Osteoblast (primary cell): ENCODE measurements at regions not wholly inside any gene's neighbourhood (a gene's known extent, or its start where the extent isn't known, plus 50 kb on each side); places are given as distances from the start of the nearest gene placed in this dataset.

Experiments
- DNase-seq: peaks from one replicate; pipeline ENCODE4 v3.0.0; 2011; ENCODE audit warnings: low spot score, mixed read lengths; ENCODE audit not compliant: insufficient read length; ENCODE audit errors: missing footprints
- H2AFZ ChIP-seq: 2 replicates; pipeline ENCODE4 v1.6.0; 2011; ENCODE audit warnings: mild to moderate bottlenecking, low read length
- H3K27ac ChIP-seq: 2 replicates; pipeline ENCODE4 v1.5.1; 2011; ENCODE audit warnings: mild to moderate bottlenecking, low read depth, low read length, moderate library complexity
- H3K27me3 ChIP-seq: 2 replicates; pipeline ENCODE4 v1.6.0; 2012; ENCODE audit warnings: mild to moderate bottlenecking, control low read depth, inconsistent platforms, low read length, moderate library complexity; ENCODE audit not compliant: insufficient read depth
- H3K36me3 ChIP-seq: 2 replicates; pipeline ENCODE4 v1.5.1; 2011; ENCODE audit warnings: mild to moderate bottlenecking, low read length, control low read depth, moderate library complexity; ENCODE audit not compliant: insufficient read depth
- H3K4me1 ChIP-seq: 2 replicates; pipeline ENCODE4 v1.5.1; 2011; ENCODE audit warnings: mild to moderate bottlenecking, low read length, control low read depth, moderate library complexity; ENCODE audit not compliant: insufficient read depth
- H3K4me2 ChIP-seq: 2 replicates; pipeline ENCODE4 v1.6.0; 2011; ENCODE audit warnings: mild to moderate bottlenecking, low read length; ENCODE audit not compliant: insufficient read depth
- H3K4me3 ChIP-seq: fragments of 200-600 bp; sonication (generic); 3 replicates; pipeline ENCODE4 v1.5.1; 2012; ENCODE audit warnings: mild to moderate bottlenecking, low read length, inconsistent platforms; ENCODE audit not compliant: insufficient read depth
- H3K79me2 ChIP-seq: 2 replicates; pipeline ENCODE4 v1.6.0; 2012; ENCODE audit warnings: mild to moderate bottlenecking, low read length, control low read depth, inconsistent platforms; ENCODE audit not compliant: insufficient read depth
- H3K9me3 ChIP-seq: 2 replicates; pipeline ENCODE4 v1.5.1; 2011; ENCODE audit warnings: low read depth, low read length, control low read depth
- H4K20me1 ChIP-seq: 2 replicates; pipeline ENCODE4 v1.6.0; 2012; ENCODE audit warnings: mild to moderate bottlenecking, low read length, control low read depth; ENCODE audit not compliant: insufficient read depth
- TF ChIP-seq, protein P1 (sequence below): IDR thresholded peaks from 2 replicates; pipeline ENCODE4 v1.5.1; 2011; ENCODE audit warnings: mild to moderate bottlenecking, low read depth, low read length, moderate library complexity; ENCODE audit errors: extremely low read depth

DNA sequence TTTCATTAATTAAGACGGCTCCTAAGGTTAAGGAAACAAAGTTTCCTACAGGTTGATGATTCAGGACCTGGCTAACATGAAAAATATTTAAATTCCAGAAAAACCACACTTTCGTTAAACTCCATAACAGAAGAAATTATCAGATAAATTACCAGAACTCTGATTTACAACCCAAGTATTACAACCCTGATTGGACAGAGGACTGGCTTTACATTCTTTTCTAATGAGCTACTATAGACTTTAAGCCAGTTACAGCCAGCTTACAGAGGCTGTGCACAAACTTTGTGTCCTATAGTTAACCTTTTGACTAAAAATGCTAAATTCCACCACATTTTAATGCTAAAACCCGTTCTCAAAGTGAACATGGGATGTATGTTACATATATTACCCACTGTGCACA, 458.6 kb downstream of the KCNJ3 start:
- Histone ChIP-seq H3K9me3 (no peaks in the 10 kb centered on the region), H4K20me1 (no peaks in the 10 kb centered on the region), H3K27me3 (no peaks in the 10 kb centered on the region), H3K27ac (no peak overlapping the region), H2AFZ (no peak overlapping the region), H3K4me1 (no peaks in the 10 kb centered on the region), H3K4me2 (no peak overlapping the region), H3K36me3 (no peaks in the 10 kb centered on the region), H3K79me2 (no peaks in the 10 kb centered on the region), H3K4me3 (no peak overlapping the region)
- DNase-seq = no peak
- TF ChIP-seq, protein P1, sequence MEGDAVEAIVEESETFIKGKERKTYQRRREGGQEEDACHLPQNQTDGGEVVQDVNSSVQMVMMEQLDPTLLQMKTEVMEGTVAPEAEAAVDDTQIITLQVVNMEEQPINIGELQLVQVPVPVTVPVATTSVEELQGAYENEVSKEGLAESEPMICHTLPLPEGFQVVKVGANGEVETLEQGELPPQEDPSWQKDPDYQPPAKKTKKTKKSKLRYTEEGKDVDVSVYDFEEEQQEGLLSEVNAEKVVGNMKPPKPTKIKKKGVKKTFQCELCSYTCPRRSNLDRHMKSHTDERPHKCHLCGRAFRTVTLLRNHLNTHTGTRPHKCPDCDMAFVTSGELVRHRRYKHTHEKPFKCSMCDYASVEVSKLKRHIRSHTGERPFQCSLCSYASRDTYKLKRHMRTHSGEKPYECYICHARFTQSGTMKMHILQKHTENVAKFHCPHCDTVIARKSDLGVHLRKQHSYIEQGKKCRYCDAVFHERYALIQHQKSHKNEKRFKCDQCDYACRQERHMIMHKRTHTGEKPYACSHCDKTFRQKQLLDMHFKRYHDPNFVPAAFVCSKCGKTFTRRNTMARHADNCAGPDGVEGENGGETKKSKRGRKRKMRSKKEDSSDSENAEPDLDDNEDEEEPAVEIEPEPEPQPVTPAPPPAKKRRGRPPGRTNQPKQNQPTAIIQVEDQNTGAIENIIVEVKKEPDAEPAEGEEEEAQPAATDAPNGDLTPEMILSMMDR = no peak

DNA sequence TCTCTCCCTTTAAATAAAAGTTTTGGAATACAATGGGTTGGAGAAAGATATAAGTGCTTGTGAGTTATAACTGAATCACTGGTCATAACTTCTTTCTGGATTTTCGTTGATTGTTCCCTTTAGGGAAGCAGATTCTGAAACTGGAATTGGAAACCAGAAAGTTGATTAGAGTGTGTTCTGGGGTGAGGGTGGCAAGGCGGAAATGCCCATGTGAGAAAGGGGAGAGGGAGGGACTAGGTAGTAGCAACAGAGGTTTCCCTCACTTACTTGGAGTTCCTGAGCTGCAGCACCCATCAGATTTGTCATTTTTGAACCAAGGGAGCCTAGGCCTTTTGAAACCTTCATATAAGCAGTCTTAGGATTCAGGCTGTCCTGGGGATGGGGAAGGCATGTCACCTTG, 453.4 kb downstream of the KCNJ3 start:
- Histone ChIP-seq H3K36me3 (no peaks in the 10 kb centered on the region), H3K4me2 (no peak overlapping the region), H3K27ac (no peak overlapping the region), H3K4me1 (no peaks in the 10 kb centered on the region), H3K4me3 (no peak overlapping the region), H2AFZ (no peak overlapping the region), H4K20me1 (no peaks in the 10 kb centered on the region), H3K9me3 (no peaks in the 10 kb centered on the region), H3K79me2 (no peaks in the 10 kb centered on the region), H3K27me3 (no peaks in the 10 kb centered on the region)
- TF ChIP-seq, protein P1 = no peak
- DNase-seq = no peak

DNA sequence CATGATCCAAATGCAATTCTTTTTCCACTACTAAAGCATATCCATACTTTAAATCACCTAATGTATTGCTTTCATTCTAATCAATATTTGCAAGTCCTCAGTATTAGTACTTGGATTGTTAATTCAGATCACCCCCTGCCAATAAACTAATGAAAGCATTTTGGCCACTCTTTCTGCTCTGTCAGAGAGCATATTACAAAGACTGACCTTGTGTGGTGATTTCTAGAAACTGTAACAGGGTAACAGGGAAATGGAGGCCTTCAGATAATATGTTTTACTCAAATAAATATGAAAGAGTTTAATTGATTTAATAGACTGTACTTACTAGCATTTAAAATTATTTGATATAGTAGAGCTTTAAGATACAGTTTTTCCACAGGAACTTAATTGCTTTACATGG, 453.0 kb downstream of the KCNJ3 start:
- H3K4me1 ChIP-seq = no peaks in the 10 kb centered on the region
- H3K27ac ChIP-seq = no peak overlapping the region
- DNase-seq = no peak
- H3K4me3 ChIP-seq = no peak overlapping the region
- H3K79me2 ChIP-seq = no peaks in the 10 kb centered on the region
- no peak overlapping the region for H2AFZ ChIP-seq
- TF ChIP-seq, protein P1 = no peak
- H3K36me3 ChIP-seq = no peaks in the 10 kb centered on the region
- H3K27me3 ChIP-seq = no peaks in the 10 kb centered on the region
- H4K20me1 ChIP-seq = no peaks in the 10 kb centered on the region
- no peaks in the 10 kb centered on the region for H3K9me3 ChIP-seq
- no peak overlapping the region for H3K4me2 ChIP-seq

DNA sequence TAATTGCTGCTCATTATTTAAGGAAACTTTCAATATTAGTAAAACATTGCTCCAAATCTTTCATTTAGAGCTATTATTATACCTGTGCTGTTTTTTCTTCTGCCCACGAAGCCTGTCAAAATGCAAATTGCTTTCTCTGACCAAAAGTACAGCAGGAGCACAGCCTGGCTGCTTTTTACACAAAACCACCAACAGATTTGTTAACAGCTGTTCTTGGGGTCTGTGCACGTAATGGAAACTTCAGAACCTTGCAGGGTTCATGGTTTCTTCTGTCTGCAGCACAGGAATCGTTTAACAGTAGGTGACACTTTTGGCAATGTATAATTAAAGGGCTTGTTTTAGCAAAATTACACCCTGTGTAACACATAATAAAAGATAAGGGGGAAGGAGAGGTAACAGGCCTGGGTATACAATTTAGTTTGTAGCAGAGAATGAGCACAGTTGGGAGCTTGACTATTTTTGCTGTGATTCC, 447.3 kb downstream of the KCNJ3 start:
- TF ChIP-seq, protein P1 = no peak
- H3K4me1 ChIP-seq = no peaks in the 10 kb centered on the region
- H4K20me1 ChIP-seq = no peaks in the 10 kb centered on the region
- H3K4me3 ChIP-seq = no peak overlapping the region
- no peaks in the 10 kb centered on the region for H3K27me3 ChIP-seq
- H3K4me2 ChIP-seq = no peak overlapping the region
- no peak for DNase-seq
- H3K9me3 ChIP-seq = no peaks in the 10 kb centered on the region
- no peak overlapping the region for H3K27ac ChIP-seq
- H2AFZ ChIP-seq = no peak overlapping the region
- no peaks in the 10 kb centered on the region for H3K79me2 ChIP-seq
- no peaks in the 10 kb centered on the region for H3K36me3 ChIP-seq
